K562 (cell line): ENCODE measurements at regions not wholly inside any gene's neighbourhood (a gene's known extent, or its start where the extent isn't known, plus 50 kb on each side); places are given as distances from the start of the nearest gene placed in this dataset.

Experiments used
- ATAC-seq: fragments of 200-7000 bp; cut with Tn5 transposase; 3 replicates; pipeline ENCODE4 v1.9.1; 2020; ENCODE audit warnings: moderate library complexity
- BruUV-seq: library from RNA; stranded (reverse); fragments of 400-500 nt; replicated peaks from 2 replicates; lab custom pipeline; 2021; lab: Mats Ljungman, UMichigan
- CTCF ChIA-PET: fragments of 300-600 bp; formaldehyde crosslinking; extraction: SDS; loops from one replicate; lab custom pipeline; 2021; ENCODE audit warnings: low intra/inter-chr PET ratio; lab: Yijun Ruan, JAX
- POLR2A ChIA-PET: fragments of 300-600, 350-650 bp; sonication (Branson Sonifier 250); formaldehyde crosslinking; extraction: SDS; loops from one replicate; lab custom pipeline; 2021; ENCODE audit warnings: antibody characterized with exemption, inconsistent platforms; lab: Yijun Ruan, JAX
- DNase-seq, 4 experiments: peaks; one replicate each; pipeline versions ENCODE4 v3.0.0 to v3.0.0-alpha.2; 2011 to 2018; ENCODE audit warnings: low spot score in 3 of 4, mixed read lengths in 3 of 4; ENCODE audit errors: extremely low read depth in 1 of 4
- FAIRE-seq: peaks from 2 replicates; lab custom pipeline; 2011; peaks lifted over from hg19 to GRCh38; lab: Jason Lieb, UNC
- H2AFZ ChIP-seq: 2 replicates; pipeline ENCODE4 v1.6.0; 2011; ENCODE audit warnings: low read depth, low read length, control low read depth, inconsistent platforms
- H3K27ac ChIP-seq: fragments of 200-600 bp; 3 replicates; pipeline ENCODE4 v1.8.0; 2011; ENCODE audit warnings: low read depth, mild to moderate bottlenecking, control low read depth, inconsistent platforms, low read length, moderate library complexity, mixed read lengths; ENCODE audit errors: extremely low read depth
- H3K27me3 ChIP-seq, 2 experiments: fragments of 300-600 bp in 1 of 2; 2 replicates in 1 of 2; 3 replicates in 1 of 2; pipeline versions ENCODE4 v1.6.0 to v1.8.0; 2011; ENCODE audit warnings: inconsistent platforms in 2 of 2, low read length in 2 of 2, mild to moderate bottlenecking in 1 of 2, mixed read lengths in 1 of 2, moderate library complexity in 1 of 2; ENCODE audit not compliant: control insufficient read depth in 2 of 2, insufficient read depth in 2 of 2
- H3K36me3 ChIP-seq: fragments of 300-600 bp; 3 replicates; pipeline ENCODE4 v1.8.0; 2011; ENCODE audit warnings: mild to moderate bottlenecking, low read length, inconsistent platforms; ENCODE audit not compliant: control insufficient read depth, insufficient read depth
- H3K4me1 ChIP-seq, 2 experiments: fragments of 200-600 bp in 1 of 2; replicated peaks in 1 of 2; 2 replicates in 1 of 2; 3 replicates in 1 of 2; pipeline versions ENCODE4 v1.5.1 to v1.8.0; 2011; ENCODE audit warnings: inconsistent platforms in 2 of 2, low read length in 2 of 2, mild to moderate bottlenecking in 1 of 2, mixed read lengths in 1 of 2, moderate library complexity in 1 of 2; ENCODE audit not compliant: control insufficient read depth in 2 of 2, insufficient read depth in 2 of 2
- H3K4me2 ChIP-seq: 2 replicates; pipeline ENCODE4 v1.6.1; 2011; ENCODE audit warnings: low read length, control low read depth, inconsistent platforms, mixed read lengths; ENCODE audit not compliant: insufficient read depth
- H3K4me3 ChIP-seq: fragments of 200-600 bp; sonication (generic), shearing (Covaris generic); 2 replicates; pipeline ENCODE4 v1.5.1; 2016; ENCODE audit warnings: control low read depth, inconsistent platforms
- H3K79me2 ChIP-seq: fragments of 200-600 bp; 3 replicates; pipeline ENCODE4 v1.8.0; 2011; ENCODE audit warnings: low read length, inconsistent platforms; ENCODE audit not compliant: control insufficient read depth, insufficient read depth
- H3K9ac ChIP-seq, 2 experiments: 2 replicates each; pipeline versions ENCODE4 v1.6.0 to v1.6.1; 2011; ENCODE audit warnings: low read depth in 2 of 2, low read length in 2 of 2, control low read depth in 1 of 2, inconsistent platforms in 1 of 2, mild to moderate bottlenecking in 1 of 2, mixed read lengths in 1 of 2; ENCODE audit not compliant: insufficient read depth in 1 of 2
- H3K9me1 ChIP-seq: one replicate; pipeline ENCODE4 v1.6.0; 2011; ENCODE audit warnings: inconsistent platforms, mild to moderate bottlenecking, low read length, moderate library complexity; ENCODE audit not compliant: control insufficient read depth, insufficient read depth
- H3K9me3 ChIP-seq: replicated peaks from 2 replicates; pipeline ENCODE4 v1.5.1; 2011; ENCODE audit warnings: low read depth, low read length, inconsistent platforms; ENCODE audit not compliant: control insufficient read depth, insufficient read depth
- H4K20me1 ChIP-seq: replicated peaks from 2 replicates; pipeline ENCODE4 v1.6.1; 2011; ENCODE audit warnings: low read length, inconsistent platforms, mixed read lengths; ENCODE audit not compliant: control insufficient read depth, insufficient read depth
- FOXO4 ChIP-seq: fragments of 450-650 bp; formaldehyde crosslinking; IDR thresholded peaks from 2 replicates; pipeline ENCODE4 v1.4.0; 2020; ENCODE audit warnings: mild to moderate bottlenecking, moderate library complexity
- PHF21A ChIP-seq: fragments of 450-650 bp; IDR thresholded peaks from 2 replicates; pipeline ENCODE4 v1.6.1; 2017; ENCODE audit warnings: low read depth, borderline replicate concordance
- REST ChIP-seq, 2 experiments: fragments of 450-650 bp; formaldehyde crosslinking in 1 of 2; IDR thresholded peaks; 2 replicates each; pipeline versions ENCODE4 v1.4.0 to v1.6.1; 2014 to 2020; ENCODE audit warnings: mild to moderate bottlenecking in 2 of 2, borderline replicate concordance in 1 of 2, low read depth in 1 of 2
- ZNF175 ChIP-seq: fragments of 200-800 bp; sonication (Bioruptor generic); IDR thresholded peaks from 2 replicates; pipeline ENCODE4 v1.6.1; 2016; ENCODE audit warnings: low read depth, mild to moderate bottlenecking, missing genetic modification characterization, missing compliant biosample characterization
- ZNF695 ChIP-seq: fragments of 450-650 bp; formaldehyde crosslinking; IDR thresholded peaks from 2 replicates; pipeline ENCODE4 v1.4.0; 2020; ENCODE audit warnings: mild to moderate bottlenecking, moderate library complexity
- WGBS: fragments of 100-300 bp; shearing (Covaris generic); methylation state at CpG from one replicate; pipeline ENCODE4 v1.1.6; 2016; ENCODE audit warnings: low coverage, mixed read lengths; ENCODE audit not compliant: insufficient coverage; ENCODE audit errors: missing lambda C conversion rate; 5-methylcytosine and 5-hydroxymethylcytosine counted together
- in situ Hi-C: fragments of 300-500 bp; cut with MboI; formaldehyde crosslinking; loops from 4 replicates; pipeline ENCODE4 v1.15.0; 2018; ENCODE audit warnings: inconsistent platforms, mixed read lengths
- intact Hi-C: fragments of 100-400 bp; cut with micrococcal nuclease; formaldehyde crosslinking; loops from 2 replicates; pipeline ENCODE4 v1.14.2; 2022

- Histone ChIP-seq H3K9me3 (no peaks in the 10 kb centered on the region), H3K27ac (no peak overlapping the region), H3K79me2 (no peaks in the 10 kb centered on the region), H3K4me2 (no peak overlapping the region), H3K9me1 (no peaks in the 10 kb centered on the region), H3K36me3 (no peaks in the 10 kb centered on the region), H4K20me1 (no peaks in the 10 kb centered on the region), H3K9ac (no peak overlapping the region), H2AFZ (no peak overlapping the region), H3K27me3 (no peaks in the 10 kb centered on the region), H3K4me1 (no peaks in the 10 kb centered on the region), H3K4me3 (no peak overlapping the region)
- TF ChIP-seq FOXO4 (CRISPR knock-in tag) (no peak), REST (IDR thresholded peaks at IDR 0.05; ENCODE audit: borderline replicate concordance) (no peak), REST (CRISPR knock-in tag; IDR thresholded peaks at IDR 0.05; ENCODE audit: low read depth) (no peak), PHF21A (no peak), ZNF695 (no peak), ZNF175 (no peak)
- ATAC-seq = no peak
- intact Hi-C loops (no loop called here), in situ Hi-C loops (no loop called here)
- WGBS = 0% methylated on average over 2 of the region's 2 CpGs
- no TSS peak for BruUV-seq
- ChIA-PET POLR2A (no interaction called here), CTCF (no interaction called here)
- no peak for FAIRE-seq
- no peak for DNase-seq
Measured at GRCh38 chr11:25730230-25730629, 601.7 kb upstream of the ANO3 start.
